Progenitor cell of endocrine pancreas (in vitro differentiated cells): ENCODE measurements at regions not wholly inside any gene's neighbourhood (a gene's known extent, or its start where the extent isn't known, plus 50 kb on each side); places are given as distances from the start of the nearest gene placed in this dataset.

ENCODE experiments used
- DNase-seq: peaks from one replicate; pipeline ENCODE4 v3.0.0; 2021; ENCODE audit warnings: low spot score; ENCODE audit not compliant: unreplicated experiment
- H3K27ac Mint-ChIP-seq: 2 replicates; pipeline ENCODE4 v1.8.0; 2021; ENCODE audit warnings: mild to moderate bottlenecking, moderate library complexity, mixed read lengths
- H3K27me3 Mint-ChIP-seq: 2 replicates; pipeline ENCODE4 v1.8.0; 2021; ENCODE audit warnings: mixed read lengths
- H3K36me3 Mint-ChIP-seq: 2 replicates; pipeline ENCODE4 v1.8.0; 2022; ENCODE audit warnings: mixed read lengths; ENCODE audit not compliant: insufficient read depth
- H3K4me1 Mint-ChIP-seq: 2 replicates; pipeline ENCODE4 v1.8.0; 2021; ENCODE audit warnings: low read depth, mixed read lengths
- H3K4me3 Mint-ChIP-seq: 2 replicates; pipeline ENCODE4 v1.8.0; 2021; ENCODE audit warnings: low read depth, mild to moderate bottlenecking, moderate library complexity, mixed read lengths
- H3K9me3 Mint-ChIP-seq: 2 replicates; pipeline ENCODE4 v1.8.0; 2021; ENCODE audit warnings: low read depth, mixed read lengths
- TF ChIP-seq, protein P1 (sequence below): fragments of 200-600 bp; sonication (generic); IDR thresholded peaks from one replicate; pipeline ENCODE4 v1.5.0; 2021; ENCODE audit warnings: antibody characterized with exemption, mild to moderate bottlenecking; ENCODE audit not compliant: unreplicated experiment

- H3K27me3 Mint-ChIP-seq: peaks cover 8% of the 10 kb centered on the region
Observed at GRCh38 chr22:48579043-48579927, 1248.4 kb downstream of the BRD1 start.

GRCh38 chr22:48578138-48579042 lies 1249.3 kb downstream of the BRD1 start:
- Mint-ChIP-seq H3K27me3 (peaks cover 17% of the 10 kb centered on the region), H3K4me3 (peak overlapping the region; percentile 45), H3K4me1 (no peaks in the 10 kb centered on the region), H3K36me3 (peaks cover 1% of the 10 kb centered on the region), H3K27ac (no peak overlapping the region), H3K9me3 (no peaks in the 10 kb centered on the region)
- TF ChIP-seq, protein P1, sequence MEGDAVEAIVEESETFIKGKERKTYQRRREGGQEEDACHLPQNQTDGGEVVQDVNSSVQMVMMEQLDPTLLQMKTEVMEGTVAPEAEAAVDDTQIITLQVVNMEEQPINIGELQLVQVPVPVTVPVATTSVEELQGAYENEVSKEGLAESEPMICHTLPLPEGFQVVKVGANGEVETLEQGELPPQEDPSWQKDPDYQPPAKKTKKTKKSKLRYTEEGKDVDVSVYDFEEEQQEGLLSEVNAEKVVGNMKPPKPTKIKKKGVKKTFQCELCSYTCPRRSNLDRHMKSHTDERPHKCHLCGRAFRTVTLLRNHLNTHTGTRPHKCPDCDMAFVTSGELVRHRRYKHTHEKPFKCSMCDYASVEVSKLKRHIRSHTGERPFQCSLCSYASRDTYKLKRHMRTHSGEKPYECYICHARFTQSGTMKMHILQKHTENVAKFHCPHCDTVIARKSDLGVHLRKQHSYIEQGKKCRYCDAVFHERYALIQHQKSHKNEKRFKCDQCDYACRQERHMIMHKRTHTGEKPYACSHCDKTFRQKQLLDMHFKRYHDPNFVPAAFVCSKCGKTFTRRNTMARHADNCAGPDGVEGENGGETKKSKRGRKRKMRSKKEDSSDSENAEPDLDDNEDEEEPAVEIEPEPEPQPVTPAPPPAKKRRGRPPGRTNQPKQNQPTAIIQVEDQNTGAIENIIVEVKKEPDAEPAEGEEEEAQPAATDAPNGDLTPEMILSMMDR: no peak
- DNase-seq: no peak

More at GRCh38 chr22:48579043-48579927, 1248.4 kb downstream of the BRD1 start:
- H3K36me3 Mint-ChIP-seq: peaks cover 1% of the 10 kb centered on the region
- DNase-seq: no peak
- H3K4me3 Mint-ChIP-seq: no peak overlapping the region
- TF ChIP-seq, protein P1: no peak
- no peaks in the 10 kb centered on the region for H3K4me1 Mint-ChIP-seq
- no peaks in the 10 kb centered on the region for H3K9me3 Mint-ChIP-seq
- no peak overlapping the region for H3K27ac Mint-ChIP-seq

GRCh38 chr22:48577691-48578090 lies 1250.0 kb downstream of the BRD1 start:
- H3K9me3 Mint-ChIP-seq: no peaks in the 10 kb centered on the region
- H3K27ac Mint-ChIP-seq: no peak overlapping the region
- H3K4me3 Mint-ChIP-seq: peak overlapping the region; percentile 56
- peaks cover 1% of the 10 kb centered on the region for H3K36me3 Mint-ChIP-seq
- DNase-seq: no peak
- H3K27me3 Mint-ChIP-seq: peaks cover 23% of the 10 kb centered on the region
- TF ChIP-seq, protein P1: no peak
- H3K4me1 Mint-ChIP-seq: no peaks in the 10 kb centered on the region

GRCh38 chr22:48577014-48577690 lies 1250.5 kb downstream of the BRD1 start:
- Mint-ChIP-seq H3K9me3 (no peaks in the 10 kb centered on the region), H3K36me3 (peaks cover 1% of the 10 kb centered on the region), H3K4me1 (no peaks in the 10 kb centered on the region), H3K27me3 (peaks cover 28% of the 10 kb centered on the region), H3K27ac (no peak overlapping the region), H3K4me3 (peak overlapping the region; percentile 56)
- TF ChIP-seq, protein P1: no peak
- no peak for DNase-seq
